Fibroblast of lung (primary cell): ENCODE measurements at regions not wholly inside any gene's neighbourhood (a gene's known extent, or its start where the extent isn't known, plus 50 kb on each side); places are given as distances from the start of the nearest gene placed in this dataset.

ENCODE experiments used
- CTCF ChIP-seq, 2 donors: IDR thresholded peaks in 1 of 2; conservative IDR thresholded peaks in 1 of 2; 1 replicate in 1 of 2; 2 replicates in 1 of 2; pipeline ENCODE4 v1.5.1; 2011 to 2012; ENCODE audit warnings: low read length in 2 of 2, control low read depth in 1 of 2, inconsistent platforms in 1 of 2, low read depth in 1 of 2, mild to moderate bottlenecking in 1 of 2
- EZH2 ChIP-seq: IDR thresholded peaks from 2 replicates; pipeline ENCODE4 v1.5.1; 2012; ENCODE audit warnings: low read length, control low read depth, mild to moderate bottlenecking; ENCODE audit errors: missing control alignments

DNA sequence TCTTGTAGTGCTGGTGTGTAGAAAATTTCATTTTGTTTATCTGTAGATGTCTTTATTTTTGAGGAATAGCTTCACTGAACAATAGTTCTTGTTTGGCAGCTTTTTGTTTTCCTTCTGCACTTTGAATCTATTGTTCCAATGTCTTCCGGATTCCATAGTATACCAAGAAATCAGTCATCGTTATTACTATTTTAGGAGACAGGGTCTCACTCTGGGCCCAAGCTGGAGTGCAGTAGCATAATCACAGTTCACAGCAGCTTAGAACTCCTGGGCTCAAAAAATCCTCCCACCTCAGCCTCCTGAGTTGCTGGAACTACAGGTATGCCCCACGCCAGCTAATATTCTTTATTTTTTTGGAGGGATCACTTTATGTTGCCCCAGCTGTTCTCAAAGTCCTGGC is 67.7 kb upstream of the RGS2 start:
- TF ChIP-seq CTCF (conservative IDR thresholded peaks at IDR 0.05 in 1 of 2, IDR thresholded peaks at IDR 0.05 in 1 of 2; ENCODE audit: low read depth in 1 of 2, low read length in 2 of 2) (no peak), EZH2 (no peak)
